WTC11 (cell line): ENCODE measurements at regions not wholly inside any gene's neighbourhood (a gene's known extent, or its start where the extent isn't known, plus 50 kb on each side); places are given as distances from the start of the nearest gene placed in this dataset.

ENCODE experiments used
- CREB1 ChIP-seq: sonication (generic); formaldehyde crosslinking; IDR thresholded peaks from 2 replicates; pipeline ENCODE4 v1.8.0; 2023; ENCODE audit warnings: mild to moderate bottlenecking, missing genetic modification reagents
- CTCF ChIP-seq: fragments of 200-600 bp; IDR thresholded peaks from 2 replicates; pipeline ENCODE4 v1.8.0; 2022; ENCODE audit warnings: antibody characterized with exemption
- IRF2 ChIP-seq: sonication (generic); formaldehyde crosslinking; IDR thresholded peaks from 2 replicates; pipeline ENCODE4 v1.8.0; 2022; ENCODE audit warnings: low read depth, missing genetic modification reagents, borderline replicate concordance
- MXD4 ChIP-seq: fragments of 250-450 bp; sonication (Bioruptor Pico); IDR thresholded peaks from 2 replicates; pipeline ENCODE4 v1.8.0; 2021; ENCODE audit warnings: mild to moderate bottlenecking, moderate library complexity, borderline replicate concordance
- SP1 ChIP-seq: sonication (generic); formaldehyde crosslinking; conservative IDR thresholded peaks from 2 replicates; pipeline ENCODE4 v1.8.1; 2022; ENCODE audit warnings: missing genetic modification reagents
- TCF7 ChIP-seq: sonication (generic); formaldehyde crosslinking; IDR thresholded peaks from 2 replicates; pipeline ENCODE4 v1.8.0; 2022; ENCODE audit warnings: mild to moderate bottlenecking, low read depth, missing genetic modification reagents, moderate library complexity
- ZBTB43 ChIP-seq: sonication (generic); formaldehyde crosslinking; IDR thresholded peaks from 2 replicates; pipeline ENCODE4 v1.8.1; 2023; ENCODE audit warnings: mild to moderate bottlenecking, missing genetic modification reagents
- TF ChIP-seq, protein P1 (sequence below): sonication (generic); formaldehyde crosslinking; IDR thresholded peaks from 2 replicates; pipeline ENCODE4 v1.8.1; 2023; ENCODE audit warnings: mild to moderate bottlenecking, moderate library complexity, missing genetic modification reagents
- TF ChIP-seq, protein P2 (sequence below): sonication (generic); formaldehyde crosslinking; IDR thresholded peaks from 2 replicates; pipeline ENCODE4 v1.8.1; 2022; ENCODE audit warnings: missing genetic modification reagents, borderline replicate concordance

DNA sequence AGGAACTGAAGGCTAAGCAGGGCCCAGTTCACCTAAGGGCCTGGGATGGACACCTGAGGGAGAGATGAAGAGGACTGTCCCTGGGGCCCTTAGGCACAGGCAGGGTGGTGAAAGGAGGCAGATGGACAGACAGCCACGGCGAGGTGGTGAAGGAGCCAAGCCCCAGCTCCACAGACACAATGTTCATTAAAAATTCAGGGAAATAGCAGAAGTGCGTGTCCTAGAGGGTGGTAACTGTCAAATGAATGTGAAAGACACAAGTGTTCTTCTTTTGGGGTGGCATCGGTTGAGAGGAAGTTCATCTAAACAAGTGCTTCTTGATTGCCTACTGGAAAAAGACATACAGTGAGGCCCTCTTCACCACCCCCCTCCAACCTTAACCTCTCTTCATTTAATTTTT is 76.2 kb upstream of the SIX2 start:
- TF ChIP-seq IRF2 (no peak), CREB1 (no peak), MXD4 (CRISPR knock-in tag) (no peak), CTCF (no peak), ZBTB43 (CRISPR knock-in tag) (no peak), TCF7 (CRISPR knock-in tag) (no peak), SP1 (CRISPR knock-in tag) (no peak)
- TF ChIP-seq, protein P1, sequence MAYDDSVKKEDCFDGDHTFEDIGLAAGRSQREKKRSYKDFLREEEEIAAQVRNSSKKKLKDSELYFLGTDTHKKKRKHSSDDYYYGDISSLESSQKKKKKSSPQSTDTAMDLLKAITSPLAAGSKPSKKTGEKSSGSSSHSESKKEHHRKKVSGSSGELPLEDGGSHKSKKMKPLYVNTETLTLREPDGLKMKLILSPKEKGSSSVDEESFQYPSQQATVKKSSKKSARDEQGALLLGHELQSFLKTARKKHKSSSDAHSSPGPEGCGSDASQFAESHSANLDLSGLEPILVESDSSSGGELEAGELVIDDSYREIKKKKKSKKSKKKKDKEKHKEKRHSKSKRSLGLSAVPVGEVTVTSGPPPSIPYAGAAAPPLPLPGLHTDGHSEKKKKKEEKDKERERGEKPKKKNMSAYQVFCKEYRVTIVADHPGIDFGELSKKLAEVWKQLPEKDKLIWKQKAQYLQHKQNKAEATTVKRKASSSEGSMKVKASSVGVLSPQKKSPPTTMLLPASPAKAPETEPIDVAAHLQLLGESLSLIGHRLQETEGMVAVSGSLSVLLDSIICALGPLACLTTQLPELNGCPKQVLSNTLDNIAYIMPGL (CRISPR knock-in tag): no peak
- TF ChIP-seq, protein P2, sequence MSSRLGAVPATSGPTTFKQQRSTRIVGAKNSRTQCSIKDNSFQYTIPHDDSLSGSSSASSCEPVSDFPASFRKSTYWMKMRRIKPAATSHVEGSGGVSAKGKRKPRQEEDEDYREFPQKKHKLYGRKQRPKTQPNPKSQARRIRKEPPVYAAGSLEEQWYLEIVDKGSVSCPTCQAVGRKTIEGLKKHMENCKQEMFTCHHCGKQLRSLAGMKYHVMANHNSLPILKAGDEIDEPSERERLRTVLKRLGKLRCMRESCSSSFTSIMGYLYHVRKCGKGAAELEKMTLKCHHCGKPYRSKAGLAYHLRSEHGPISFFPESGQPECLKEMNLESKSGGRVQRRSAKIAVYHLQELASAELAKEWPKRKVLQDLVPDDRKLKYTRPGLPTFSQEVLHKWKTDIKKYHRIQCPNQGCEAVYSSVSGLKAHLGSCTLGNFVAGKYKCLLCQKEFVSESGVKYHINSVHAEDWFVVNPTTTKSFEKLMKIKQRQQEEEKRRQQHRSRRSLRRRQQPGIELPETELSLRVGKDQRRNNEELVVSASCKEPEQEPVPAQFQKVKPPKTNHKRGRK: no peak
